ENCODE measurements at regions not wholly inside any gene's neighbourhood (a gene's known extent, or its start where the extent isn't known, plus 50 kb on each side); places are given as distances from the start of the nearest gene placed in this dataset.

DNA sequence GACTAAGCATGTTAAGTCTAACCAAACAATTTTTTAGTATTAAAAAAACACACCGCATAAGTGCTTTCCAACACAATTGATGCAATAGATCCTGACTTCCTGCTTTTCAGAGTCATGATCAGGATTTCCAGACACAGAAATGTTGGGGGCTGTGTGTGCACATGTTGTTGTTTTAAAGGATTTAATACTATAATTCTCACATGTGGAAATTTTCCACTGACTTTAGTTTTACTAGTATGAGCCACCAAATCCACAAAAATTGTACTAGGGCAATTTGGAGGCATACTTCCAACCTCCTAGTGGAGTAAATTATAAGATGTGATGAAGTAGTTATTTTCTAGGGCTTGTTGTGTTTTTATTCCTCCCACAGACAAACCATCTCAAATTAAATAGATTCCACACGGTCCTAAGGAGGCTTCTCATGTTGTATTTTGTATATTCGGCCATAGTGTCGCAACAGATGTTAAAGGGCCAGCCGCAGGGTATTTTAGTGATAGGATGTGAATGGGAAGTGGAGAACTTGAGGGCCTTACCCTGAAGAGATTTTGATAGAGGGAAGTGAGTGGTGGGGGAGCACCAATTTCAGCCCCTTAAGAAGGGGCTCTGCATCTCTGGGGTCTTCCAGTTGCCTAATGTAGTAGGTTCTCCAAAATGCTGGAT lies 108.9 kb upstream of the KLF7 start:
- Histone ChIP-seq H3K27me3 (no peaks in the 10 kb centered on the region), H3K9me3 (no peaks in the 10 kb centered on the region), H3K4me3 (no peak overlapping the region), H3K4me1 (no peaks in the 10 kb centered on the region), H3K36me3 (no peaks in the 10 kb centered on the region), H3K27ac (replicated peaks in 1 of 4) (no peak overlapping the region)
- intact Hi-C loops (cut with DNase I) = no loop called here
- 76% methylated on average over 5 of the region's 5 CpGs for WGBS
- TF ChIP-seq POLR2A (IDR thresholded peaks at IDR 0.05; ENCODE audit: low read depth) (no peak), EP300 (IDR thresholded peaks at IDR 0.05) (no peak), POLR2AphosphoS5 (IDR thresholded peaks at IDR 0.05) (no peak)
- TF ChIP-seq, protein P1, sequence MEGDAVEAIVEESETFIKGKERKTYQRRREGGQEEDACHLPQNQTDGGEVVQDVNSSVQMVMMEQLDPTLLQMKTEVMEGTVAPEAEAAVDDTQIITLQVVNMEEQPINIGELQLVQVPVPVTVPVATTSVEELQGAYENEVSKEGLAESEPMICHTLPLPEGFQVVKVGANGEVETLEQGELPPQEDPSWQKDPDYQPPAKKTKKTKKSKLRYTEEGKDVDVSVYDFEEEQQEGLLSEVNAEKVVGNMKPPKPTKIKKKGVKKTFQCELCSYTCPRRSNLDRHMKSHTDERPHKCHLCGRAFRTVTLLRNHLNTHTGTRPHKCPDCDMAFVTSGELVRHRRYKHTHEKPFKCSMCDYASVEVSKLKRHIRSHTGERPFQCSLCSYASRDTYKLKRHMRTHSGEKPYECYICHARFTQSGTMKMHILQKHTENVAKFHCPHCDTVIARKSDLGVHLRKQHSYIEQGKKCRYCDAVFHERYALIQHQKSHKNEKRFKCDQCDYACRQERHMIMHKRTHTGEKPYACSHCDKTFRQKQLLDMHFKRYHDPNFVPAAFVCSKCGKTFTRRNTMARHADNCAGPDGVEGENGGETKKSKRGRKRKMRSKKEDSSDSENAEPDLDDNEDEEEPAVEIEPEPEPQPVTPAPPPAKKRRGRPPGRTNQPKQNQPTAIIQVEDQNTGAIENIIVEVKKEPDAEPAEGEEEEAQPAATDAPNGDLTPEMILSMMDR (IDR thresholded peaks at IDR 0.05) = no peak
- no peak for DNase-seq (ENCODE audit: extremely low spot score)

DNA sequence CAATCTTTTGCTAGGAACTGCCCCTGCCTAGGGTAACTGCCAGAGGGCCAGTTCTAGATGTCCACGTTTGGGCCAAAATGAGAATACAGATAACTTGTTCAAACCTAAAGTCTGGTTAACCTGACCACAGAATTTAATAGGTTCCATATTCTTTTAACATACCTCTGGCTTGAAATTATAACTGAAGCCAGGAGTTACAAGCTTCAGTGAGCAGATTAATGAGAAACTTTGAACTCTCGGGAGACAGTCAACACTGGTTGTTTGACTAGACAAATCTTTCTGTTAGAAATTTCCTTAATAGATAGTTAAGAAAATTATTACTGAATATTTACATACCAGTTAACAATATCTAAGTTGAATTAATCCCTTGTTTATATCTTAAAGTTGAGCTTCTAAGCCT lies 110.0 kb upstream of the KLF7 start:
- intact Hi-C loops (cut with DNase I) = no loop called here
- no peaks in the 10 kb centered on the region for H3K4me1 ChIP-seq
- H3K27ac ChIP-seq (replicated peaks in 1 of 4) = no peak overlapping the region
- TF ChIP-seq, protein P1 (IDR thresholded peaks at IDR 0.05) = no peak
- TF ChIP-seq POLR2AphosphoS5 (IDR thresholded peaks at IDR 0.05) (no peak), POLR2A (IDR thresholded peaks at IDR 0.05; ENCODE audit: low read depth) (no peak), EP300 (IDR thresholded peaks at IDR 0.05) (no peak)
- no peaks in the 10 kb centered on the region for H3K9me3 ChIP-seq
- no peak for DNase-seq (ENCODE audit: extremely low spot score)
- H3K4me3 ChIP-seq = no peak overlapping the region
- no peaks in the 10 kb centered on the region for H3K36me3 ChIP-seq
- no peaks in the 10 kb centered on the region for H3K27me3 ChIP-seq
- WGBS = 85% methylated on average over 2 of the region's 2 CpGs

DNA sequence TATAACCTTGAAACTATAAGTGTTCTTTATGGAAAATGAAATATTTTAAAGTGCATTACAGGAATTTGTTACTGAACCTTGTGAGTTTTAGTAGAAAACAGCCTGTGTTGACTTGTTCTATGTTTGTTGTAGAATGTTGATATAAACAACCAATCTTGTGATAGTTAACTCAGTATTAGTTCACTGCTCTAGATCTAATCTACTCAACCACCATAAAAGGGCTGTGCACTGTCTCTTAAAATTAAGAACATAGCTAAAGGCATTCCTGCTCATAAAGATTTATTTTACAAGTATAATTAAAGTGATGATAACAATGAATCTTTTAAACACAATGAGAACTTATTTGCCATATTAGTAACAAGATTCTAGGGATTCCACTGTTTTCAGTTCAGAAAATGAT lies 110.5 kb upstream of the KLF7 start:
- no peaks in the 10 kb centered on the region for H3K27me3 ChIP-seq
- no peak overlapping the region for H3K27ac ChIP-seq (replicated peaks in 1 of 4)
- no peak for TF ChIP-seq EP300 (IDR thresholded peaks at IDR 0.05)
- TF ChIP-seq, protein P1 (IDR thresholded peaks at IDR 0.05) = no peak
- TF ChIP-seq POLR2AphosphoS5 (IDR thresholded peaks at IDR 0.05) = no peak
- TF ChIP-seq POLR2A (IDR thresholded peaks at IDR 0.05; ENCODE audit: low read depth) = no peak
- no peaks in the 10 kb centered on the region for H3K4me1 ChIP-seq
- DNase-seq (ENCODE audit: extremely low spot score) = no peak
- no peaks in the 10 kb centered on the region for H3K9me3 ChIP-seq
- H3K36me3 ChIP-seq = no peaks in the 10 kb centered on the region
- intact Hi-C loops (cut with DNase I) = no loop called here
- H3K4me3 ChIP-seq = no peak overlapping the region

DNA sequence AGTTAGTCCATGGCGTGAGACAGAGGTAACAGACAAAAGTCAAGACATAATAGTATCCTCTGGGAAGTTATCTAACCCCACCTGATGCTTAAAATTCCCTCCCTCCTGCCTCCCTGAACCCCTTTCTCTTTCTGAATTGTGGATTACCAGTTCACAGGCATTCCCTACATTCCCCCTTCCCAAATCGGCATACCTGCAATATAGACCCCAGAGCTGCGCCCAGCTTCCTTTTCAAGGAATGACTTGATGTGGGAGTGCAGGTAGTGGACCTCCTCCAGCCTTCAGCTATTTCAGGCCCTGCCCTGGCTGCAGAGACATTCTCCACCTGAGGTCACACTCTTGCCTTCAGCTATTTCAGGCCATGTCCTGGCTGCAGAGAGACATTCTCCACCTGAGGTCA lies 111.1 kb upstream of the KLF7 start:
- DNase-seq (ENCODE audit: extremely low spot score) = no peak
- Histone ChIP-seq H3K27me3 (no peaks in the 10 kb centered on the region), H3K36me3 (no peaks in the 10 kb centered on the region), H3K27ac (replicated peaks in 1 of 4) (no peak overlapping the region), H3K4me3 (no peak overlapping the region), H3K4me1 (no peaks in the 10 kb centered on the region), H3K9me3 (no peaks in the 10 kb centered on the region)
- WGBS = 95% methylated on average over 3 of the region's 3 CpGs
- TF ChIP-seq, protein P1 (IDR thresholded peaks at IDR 0.05) = no peak
- TF ChIP-seq POLR2AphosphoS5 (IDR thresholded peaks at IDR 0.05) (no peak), POLR2A (IDR thresholded peaks at IDR 0.05; ENCODE audit: low read depth) (no peak), EP300 (IDR thresholded peaks at IDR 0.05) (no peak)
- intact Hi-C loops (cut with DNase I) = no loop called here

DNA sequence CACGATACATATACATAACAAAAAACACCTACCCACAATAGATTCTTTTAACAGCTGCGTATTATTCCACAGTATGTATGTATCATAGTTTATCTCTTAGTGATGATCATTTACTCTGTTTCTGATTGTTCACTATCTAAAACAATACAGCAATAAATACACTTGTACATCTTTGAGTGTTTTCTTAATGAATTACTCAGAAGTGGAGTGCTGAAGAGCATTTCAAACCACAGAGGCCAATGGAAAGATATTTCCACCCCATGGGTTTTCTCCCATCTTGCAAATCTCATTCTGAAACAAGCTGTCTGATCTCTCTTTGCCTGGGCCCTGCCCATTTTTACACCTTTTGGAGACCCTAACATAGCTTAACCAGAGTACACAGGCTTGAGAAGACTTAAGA lies 113.8 kb upstream of the KLF7 start:
- no peak overlapping the region for H3K27ac ChIP-seq (replicated peaks in 1 of 4)
- H3K36me3 ChIP-seq = no peaks in the 10 kb centered on the region
- no peak for DNase-seq (ENCODE audit: extremely low spot score)
- no peaks in the 10 kb centered on the region for H3K9me3 ChIP-seq
- TF ChIP-seq EP300 (IDR thresholded peaks at IDR 0.05) = no peak
- no peak for TF ChIP-seq POLR2A (IDR thresholded peaks at IDR 0.05; ENCODE audit: low read depth)
- TF ChIP-seq POLR2AphosphoS5 (IDR thresholded peaks at IDR 0.05) = no peak
- TF ChIP-seq, protein P1 (IDR thresholded peaks at IDR 0.05) = no peak
- H3K4me3 ChIP-seq = no peak overlapping the region
- intact Hi-C loops (cut with DNase I) = no loop called here
- 94% methylated on average over 2 of the region's 2 CpGs for WGBS
- peaks cover 0 to 11% (median 5%) of the 10 kb centered on the region in 4 donors for H3K4me1 ChIP-seq
- no peaks in the 10 kb centered on the region for H3K27me3 ChIP-seq
